IMR-90 (cell line): ENCODE measurements at regions not wholly inside any gene's neighbourhood (a gene's known extent, or its start where the extent isn't known, plus 50 kb on each side); places are given as distances from the start of the nearest gene placed in this dataset.

Source experiments
- ATAC-seq: fragments of 200-7000 bp; cut with Tn5 transposase; 2 replicates; pipeline ENCODE4 v1.9.1; 2020; ENCODE audit warnings: low read depth, mild to moderate bottlenecking, moderate library complexity
- BruUV-seq: library from RNA; stranded (reverse); fragments of 400-500 nt; replicated peaks from 2 replicates; lab custom pipeline; 2021; lab: Mats Ljungman, UMichigan
- CTCF ChIA-PET: fragments of 300-600 bp; formaldehyde crosslinking; extraction: SDS; loops from one replicate; lab custom pipeline; 2021; ENCODE audit warnings: antibody characterized with exemption; lab: Yijun Ruan, JAX
- POLR2A ChIA-PET: fragments of 300-600 bp; sonication (Branson Sonifier 250); formaldehyde crosslinking; loops from one replicate; lab custom pipeline; 2022; ENCODE audit warnings: antibody characterized with exemption; ENCODE audit not compliant: unreplicated experiment; lab: Charles Lee
- DNase-seq: peaks from one replicate; pipeline ENCODE4 v3.0.0; 2013
- H2AFZ ChIP-seq: replicated peaks from 2 replicates; pipeline ENCODE3; 2013; ENCODE audit warnings: low read length, mild to moderate bottlenecking; ENCODE audit not compliant: poor library complexity
- H2AK5ac ChIP-seq: 2 replicates; pipeline ENCODE4 v1.6.1; 2013; ENCODE audit warnings: low read depth, low read length, inconsistent platforms
- H2AK9ac ChIP-seq: replicated peaks from 2 replicates; pipeline ENCODE3; 2013; ENCODE audit warnings: mild to moderate bottlenecking, low read depth, low read length, moderate library complexity; ENCODE audit not compliant: poor library complexity
- H2BK120ac ChIP-seq: 2 replicates; pipeline ENCODE4 v1.6.1; 2013; ENCODE audit warnings: low read depth, low read length, inconsistent platforms
- H2BK15ac ChIP-seq: 3 replicates; pipeline ENCODE4 v1.6.1; 2013; ENCODE audit warnings: low read depth, low read length, inconsistent platforms
- H2BK20ac ChIP-seq: 2 replicates; pipeline ENCODE4 v1.6.1; 2013; ENCODE audit warnings: low read depth, mild to moderate bottlenecking, inconsistent platforms, low read length, moderate library complexity
- H2BK5ac ChIP-seq: 2 replicates; pipeline ENCODE4 v1.6.1; 2013; ENCODE audit warnings: mild to moderate bottlenecking, low read depth, low read length, inconsistent platforms; ENCODE audit not compliant: poor library complexity, severe bottlenecking
- H3K14ac ChIP-seq: replicated peaks from 2 replicates; pipeline ENCODE4 v1.6.1; 2013; ENCODE audit warnings: low read depth, low read length, inconsistent platforms
- H3K18ac ChIP-seq: 2 replicates; pipeline ENCODE4 v1.6.1; 2013; ENCODE audit warnings: low read depth, low read length, control low read depth
- H3K23ac ChIP-seq: 2 replicates; pipeline ENCODE4 v1.6.1; 2013; ENCODE audit warnings: low read depth, low read length, inconsistent platforms
- H3K27ac ChIP-seq: 2 replicates; pipeline ENCODE4 v1.5.1; 2013; ENCODE audit warnings: mild to moderate bottlenecking, control low read depth, low read length; ENCODE audit not compliant: insufficient read depth
- H3K27me3 ChIP-seq: 2 replicates; pipeline ENCODE4 v1.6.1; 2013; ENCODE audit warnings: low read length; ENCODE audit not compliant: control insufficient read depth, insufficient read depth
- H3K36me3 ChIP-seq: 2 replicates; pipeline ENCODE4 v1.6.1; 2013; ENCODE audit warnings: low read length, mixed read lengths; ENCODE audit not compliant: control insufficient read depth, insufficient read depth
- H3K4ac ChIP-seq: 2 replicates; pipeline ENCODE4 v1.6.1; 2013; ENCODE audit warnings: low read depth, low read length, inconsistent platforms
- H3K4me1 ChIP-seq: 2 replicates; pipeline ENCODE4 v1.6.1; 2013; ENCODE audit warnings: low read length, mixed read lengths; ENCODE audit not compliant: control insufficient read depth, insufficient read depth
- H3K4me2 ChIP-seq: 2 replicates; pipeline ENCODE4 v1.6.1; 2013; ENCODE audit warnings: low read depth, mild to moderate bottlenecking, control low read depth, low read length, moderate library complexity
- H3K4me3 ChIP-seq: 2 replicates; pipeline ENCODE4 v1.5.1; 2013; ENCODE audit warnings: low read depth, mild to moderate bottlenecking, control low read depth, low read length, moderate library complexity; ENCODE audit not compliant: insufficient read depth
- H3K56ac ChIP-seq: 2 replicates; pipeline ENCODE4 v1.6.1; 2013; ENCODE audit warnings: low read length, inconsistent platforms; ENCODE audit not compliant: insufficient read depth; ENCODE audit errors: extremely low read depth
- H3K79me1 ChIP-seq, 2 experiments: 2 replicates each; pipeline ENCODE4 v1.6.1; 2013; ENCODE audit warnings: low read length in 2 of 2, inconsistent platforms in 1 of 2, low read depth in 1 of 2
- H3K9ac ChIP-seq: 2 replicates; pipeline ENCODE4 v1.6.1; 2013; ENCODE audit warnings: low read depth, low read length, control low read depth
- H3K9me1 ChIP-seq: 2 replicates; pipeline ENCODE4 v1.6.1; 2013; ENCODE audit warnings: low read length, inconsistent platforms; ENCODE audit not compliant: insufficient read depth
- H3K9me3 ChIP-seq: 2 replicates; pipeline ENCODE4 v1.6.1; 2013; ENCODE audit warnings: low read length; ENCODE audit not compliant: control insufficient read depth, insufficient read depth
- H4K20me1 ChIP-seq: 2 replicates; pipeline ENCODE4 v1.6.1; 2013; ENCODE audit warnings: low read length, inconsistent platforms; ENCODE audit not compliant: insufficient read depth
- H4K5ac ChIP-seq: 2 replicates; pipeline ENCODE4 v1.6.1; 2013; ENCODE audit warnings: mild to moderate bottlenecking, low read depth, low read length, control low read depth
- H4K8ac ChIP-seq, 2 experiments: 2 replicates each; pipeline ENCODE4 v1.6.1; 2013; ENCODE audit warnings: low read depth in 2 of 2, low read length in 2 of 2, control low read depth in 1 of 2, inconsistent platforms in 1 of 2
- H4K91ac ChIP-seq: 2 replicates; pipeline ENCODE4 v1.6.1; 2013; ENCODE audit warnings: low read depth, low read length, inconsistent platforms; ENCODE audit not compliant: insufficient read depth
- BHLHE40 ChIP-seq: fragments of 150-350 bp; IDR thresholded peaks from 2 replicates; pipeline ENCODE4 v1.6.1; 2016; ENCODE audit warnings: mild to moderate bottlenecking, low read depth, low read length
- CEBPB ChIP-seq: IDR thresholded peaks from 2 replicates; pipeline ENCODE4 v1.6.1; 2012; ENCODE audit warnings: low read depth, low read length, improper control_type of control experiment
- MAZ ChIP-seq: IDR thresholded peaks from 2 replicates; pipeline ENCODE4 v1.6.1; 2012; ENCODE audit warnings: low read depth, mild to moderate bottlenecking, low read length, improper control_type of control experiment, moderate library complexity, borderline replicate concordance
- MXI1 ChIP-seq: IDR thresholded peaks from 2 replicates; pipeline ENCODE4 v1.6.1; 2012; ENCODE audit warnings: low read depth, mild to moderate bottlenecking, low read length, moderate library complexity, borderline replicate concordance
- WGBS, 2 experiments: methylation state at CpG; one replicate each; pipeline versions ENCODE4 v1.1.5 to v1.1.7; 2013; ENCODE audit warnings: missing lambda C conversion rate in 2 of 2; ENCODE audit not compliant: insufficient read length in 1 of 2; ENCODE audit errors: extremely low coverage in 2 of 2; 5-methylcytosine and 5-hydroxymethylcytosine counted together
- dilution Hi-C: fragments of 300-500 bp; cut with HindIII; formaldehyde crosslinking; loops from one replicate; pipeline ENCODE4 v1.14.3; 2018; ENCODE audit warnings: low sequenced_read_pairs; ENCODE audit not compliant: unreplicated experiment
- in situ Hi-C: fragments of 300-500 bp; cut with MboI; formaldehyde crosslinking; loops from 3 replicates; pipeline ENCODE4 v1.14.3; 2019; ENCODE audit warnings: low sequenced_read_pairs, inconsistent platforms, mixed read lengths
- intact Hi-C: fragments of 100-400 bp; cut with micrococcal nuclease; formaldehyde crosslinking; loops from 2 replicates; pipeline ENCODE4 v1.10.0; 2022

- Histone ChIP-seq H3K4ac (no peak overlapping the region), H3K9me3 (peaks cover 2% of the 10 kb centered on the region; the same call in 1 of the 2 replicates), H2BK120ac (no peak overlapping the region), H3K23ac (no peak overlapping the region), H3K4me2 (no peak overlapping the region), H4K5ac (no peak overlapping the region), H3K27ac (no peak overlapping the region), H3K9ac (no peak overlapping the region), H3K9me1 (no peaks in the 10 kb centered on the region), H3K36me3 (no peaks in the 10 kb centered on the region), H2BK20ac (no peak overlapping the region), H2BK15ac (no peak overlapping the region), H3K4me3 (no peak overlapping the region), H3K14ac (no peak overlapping the region), H3K79me1 (no peaks in the 10 kb centered on the region), H4K20me1 (no peaks in the 10 kb centered on the region), H2AK5ac (no peak overlapping the region), H4K8ac (no peak overlapping the region), H4K91ac (no peak overlapping the region), H3K4me1 (no peaks in the 10 kb centered on the region), H3K27me3 (no peaks in the 10 kb centered on the region), H2BK5ac (no peak overlapping the region), H2AFZ (no peak overlapping the region), H3K56ac (no peak overlapping the region), H2AK9ac (no peak overlapping the region), H3K18ac (no peak overlapping the region)
- CTCF ChIA-PET, result no interaction called here
- POLR2A ChIA-PET, result no interaction called here
- BruUV-seq, result no TSS peak
- ATAC-seq (no peak), DNase-seq (no peak)
- dilution Hi-C loops (no loop called here), intact Hi-C loops (no loop called here), in situ Hi-C loops (no loop called here)
- TF ChIP-seq MAZ, result no peak
- no peak for TF ChIP-seq BHLHE40
- no peak for TF ChIP-seq MXI1
- no peak for TF ChIP-seq CEBPB
- no CpG with 5 or more reads among the region's 2 CpGs for WGBS, 2 experiments
Observed at GRCh38 chr6:95949985-95950384, 65.8 kb upstream of the FUT9 start.
